Stomach (tissue), 4 donors: ENCODE measurements at regions not wholly inside any gene's neighbourhood (a gene's known extent, or its start where the extent isn't known, plus 50 kb on each side); places are given as distances from the start of the nearest gene placed in this dataset.

Experiments used
- EP300 ChIP-seq: sonication (generic); formaldehyde crosslinking; IDR thresholded peaks from one replicate; pipeline ENCODE4 v1.6.1; 2017; ENCODE audit warnings: antibody characterized with exemption
- POLR2A ChIP-seq, 4 donors: fragments of 450-650 bp; IDR thresholded peaks; one replicate each; pipeline ENCODE4 v1.6.1; 2016; ENCODE audit warnings: antibody characterized with exemption in 4 of 4, control low read depth in 2 of 4, mild to moderate bottlenecking in 1 of 4, moderate library complexity in 1 of 4
- POLR2AphosphoS5 ChIP-seq, 3 donors: sonication (generic); formaldehyde crosslinking; IDR thresholded peaks; one replicate each; pipeline ENCODE4 v1.6.1; 2016; ENCODE audit warnings: antibody characterized with exemption in 3 of 3
- TF ChIP-seq, protein P1 (sequence below), 7 experiments: fragments of 450-650 bp in 4 of 7; fragments of 200-600 bp in 3 of 7; sonication (generic) in 3 of 7; IDR thresholded peaks; one replicate each; pipeline ENCODE4 v1.5.1; 2016 to 2019; ENCODE audit warnings: antibody characterized with exemption in 7 of 7, control low read depth in 2 of 7, mild to moderate bottlenecking in 1 of 7

DNA sequence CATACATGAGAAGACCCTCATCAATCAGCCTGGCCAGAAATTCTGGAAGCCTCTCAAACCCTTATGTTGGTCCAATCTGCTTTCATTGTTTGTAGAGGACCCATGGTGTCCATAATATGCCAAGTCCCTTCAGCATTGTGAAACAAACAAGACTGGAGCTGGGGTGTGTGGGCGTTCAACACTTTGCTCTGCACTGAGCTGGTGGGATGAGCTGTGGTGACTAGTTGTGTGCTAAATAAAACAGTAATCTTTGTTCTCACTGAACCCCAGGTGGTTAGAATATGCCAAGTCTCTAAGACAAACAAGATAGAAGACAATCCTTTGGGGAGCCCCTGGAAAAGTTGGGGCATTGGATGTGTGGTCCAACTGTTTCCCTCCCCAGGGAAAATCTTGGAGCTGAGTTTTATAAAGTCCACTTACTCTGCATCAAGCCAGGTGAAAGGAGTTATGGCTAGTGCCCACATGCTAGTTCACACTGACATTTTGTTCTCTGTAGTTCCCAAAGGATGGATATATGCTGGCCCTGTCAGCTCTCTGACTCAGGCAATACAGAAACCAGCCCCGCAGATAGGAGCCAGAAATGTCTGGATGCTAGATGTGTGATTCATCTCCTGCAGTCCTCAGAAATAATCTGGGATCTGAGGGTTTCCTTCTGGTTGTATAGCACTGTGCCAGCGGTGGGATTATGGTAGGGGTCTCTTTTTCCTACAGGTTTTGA is 260.2 kb downstream of the TMX3 start:
- TF ChIP-seq, protein P1, sequence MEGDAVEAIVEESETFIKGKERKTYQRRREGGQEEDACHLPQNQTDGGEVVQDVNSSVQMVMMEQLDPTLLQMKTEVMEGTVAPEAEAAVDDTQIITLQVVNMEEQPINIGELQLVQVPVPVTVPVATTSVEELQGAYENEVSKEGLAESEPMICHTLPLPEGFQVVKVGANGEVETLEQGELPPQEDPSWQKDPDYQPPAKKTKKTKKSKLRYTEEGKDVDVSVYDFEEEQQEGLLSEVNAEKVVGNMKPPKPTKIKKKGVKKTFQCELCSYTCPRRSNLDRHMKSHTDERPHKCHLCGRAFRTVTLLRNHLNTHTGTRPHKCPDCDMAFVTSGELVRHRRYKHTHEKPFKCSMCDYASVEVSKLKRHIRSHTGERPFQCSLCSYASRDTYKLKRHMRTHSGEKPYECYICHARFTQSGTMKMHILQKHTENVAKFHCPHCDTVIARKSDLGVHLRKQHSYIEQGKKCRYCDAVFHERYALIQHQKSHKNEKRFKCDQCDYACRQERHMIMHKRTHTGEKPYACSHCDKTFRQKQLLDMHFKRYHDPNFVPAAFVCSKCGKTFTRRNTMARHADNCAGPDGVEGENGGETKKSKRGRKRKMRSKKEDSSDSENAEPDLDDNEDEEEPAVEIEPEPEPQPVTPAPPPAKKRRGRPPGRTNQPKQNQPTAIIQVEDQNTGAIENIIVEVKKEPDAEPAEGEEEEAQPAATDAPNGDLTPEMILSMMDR (IDR thresholded peaks at IDR 0.05) = no peak
- TF ChIP-seq POLR2A (IDR thresholded peaks at IDR 0.05) (no peak), EP300 (no peak), POLR2AphosphoS5 (IDR thresholded peaks at IDR 0.05) (no peak)
